ENCODE measurements at regions not wholly inside any gene's neighbourhood (a gene's known extent, or its start where the extent isn't known, plus 50 kb on each side); places are given as distances from the start of the nearest gene placed in this dataset.

DNA sequence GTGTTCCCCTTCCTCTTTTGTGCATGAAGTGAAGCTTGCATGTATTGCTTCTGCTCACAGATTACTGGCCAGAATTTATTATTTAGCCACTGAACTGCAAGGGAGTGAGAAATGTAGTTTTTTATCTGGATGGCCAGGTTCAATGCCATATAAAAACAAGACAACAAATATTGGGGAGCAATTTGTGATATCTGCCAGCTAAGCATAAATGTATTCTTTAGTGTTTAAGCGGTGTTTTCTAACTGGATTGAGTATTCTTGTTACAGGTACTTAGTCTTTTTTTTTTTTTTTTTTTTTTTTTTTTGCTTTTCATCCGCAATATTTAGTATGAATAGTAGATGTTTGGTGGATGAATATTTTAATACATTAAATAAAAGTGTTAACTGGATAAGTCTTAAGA is 158.2 kb downstream of the TFAP2B start:
- DNase-seq (ENCODE audit: low spot score) = no peak
- in situ Hi-C loops (cut with MboI; ENCODE audit: low sequenced_read_pairs, unreplicated experiment) = no loop called here
- TF ChIP-seq, protein P1, sequence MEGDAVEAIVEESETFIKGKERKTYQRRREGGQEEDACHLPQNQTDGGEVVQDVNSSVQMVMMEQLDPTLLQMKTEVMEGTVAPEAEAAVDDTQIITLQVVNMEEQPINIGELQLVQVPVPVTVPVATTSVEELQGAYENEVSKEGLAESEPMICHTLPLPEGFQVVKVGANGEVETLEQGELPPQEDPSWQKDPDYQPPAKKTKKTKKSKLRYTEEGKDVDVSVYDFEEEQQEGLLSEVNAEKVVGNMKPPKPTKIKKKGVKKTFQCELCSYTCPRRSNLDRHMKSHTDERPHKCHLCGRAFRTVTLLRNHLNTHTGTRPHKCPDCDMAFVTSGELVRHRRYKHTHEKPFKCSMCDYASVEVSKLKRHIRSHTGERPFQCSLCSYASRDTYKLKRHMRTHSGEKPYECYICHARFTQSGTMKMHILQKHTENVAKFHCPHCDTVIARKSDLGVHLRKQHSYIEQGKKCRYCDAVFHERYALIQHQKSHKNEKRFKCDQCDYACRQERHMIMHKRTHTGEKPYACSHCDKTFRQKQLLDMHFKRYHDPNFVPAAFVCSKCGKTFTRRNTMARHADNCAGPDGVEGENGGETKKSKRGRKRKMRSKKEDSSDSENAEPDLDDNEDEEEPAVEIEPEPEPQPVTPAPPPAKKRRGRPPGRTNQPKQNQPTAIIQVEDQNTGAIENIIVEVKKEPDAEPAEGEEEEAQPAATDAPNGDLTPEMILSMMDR (IDR thresholded peaks at IDR 0.05; ENCODE audit: borderline replicate concordance, control extremely low read depth, extremely low read depth, insufficient read depth, missing control alignments) = no peak

DNA sequence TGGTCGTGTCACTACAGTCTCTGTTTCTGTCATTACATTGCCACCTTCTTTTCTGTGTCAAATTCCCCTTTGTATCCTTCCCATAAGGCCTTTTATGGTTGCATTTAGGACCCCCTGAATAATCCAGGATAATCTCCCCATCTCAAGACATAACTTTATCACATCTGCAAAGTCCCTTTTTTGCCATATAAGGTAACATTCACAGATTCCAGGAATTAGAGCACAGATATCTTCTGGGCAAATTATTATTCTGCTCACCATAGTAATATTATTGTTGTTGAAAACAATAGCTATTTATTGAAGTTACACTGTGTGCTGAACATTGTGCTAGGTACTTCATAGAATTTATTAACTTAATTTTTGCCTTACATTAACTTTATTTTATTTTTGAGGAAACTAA is 159.1 kb downstream of the TFAP2B start:
- TF ChIP-seq, protein P1 (IDR thresholded peaks at IDR 0.05; ENCODE audit: borderline replicate concordance, control extremely low read depth, extremely low read depth, insufficient read depth, missing control alignments) = no peak
- in situ Hi-C loops (cut with MboI; ENCODE audit: low sequenced_read_pairs, unreplicated experiment) = no loop called here
- DNase-seq (ENCODE audit: low spot score) = no peak

DNA sequence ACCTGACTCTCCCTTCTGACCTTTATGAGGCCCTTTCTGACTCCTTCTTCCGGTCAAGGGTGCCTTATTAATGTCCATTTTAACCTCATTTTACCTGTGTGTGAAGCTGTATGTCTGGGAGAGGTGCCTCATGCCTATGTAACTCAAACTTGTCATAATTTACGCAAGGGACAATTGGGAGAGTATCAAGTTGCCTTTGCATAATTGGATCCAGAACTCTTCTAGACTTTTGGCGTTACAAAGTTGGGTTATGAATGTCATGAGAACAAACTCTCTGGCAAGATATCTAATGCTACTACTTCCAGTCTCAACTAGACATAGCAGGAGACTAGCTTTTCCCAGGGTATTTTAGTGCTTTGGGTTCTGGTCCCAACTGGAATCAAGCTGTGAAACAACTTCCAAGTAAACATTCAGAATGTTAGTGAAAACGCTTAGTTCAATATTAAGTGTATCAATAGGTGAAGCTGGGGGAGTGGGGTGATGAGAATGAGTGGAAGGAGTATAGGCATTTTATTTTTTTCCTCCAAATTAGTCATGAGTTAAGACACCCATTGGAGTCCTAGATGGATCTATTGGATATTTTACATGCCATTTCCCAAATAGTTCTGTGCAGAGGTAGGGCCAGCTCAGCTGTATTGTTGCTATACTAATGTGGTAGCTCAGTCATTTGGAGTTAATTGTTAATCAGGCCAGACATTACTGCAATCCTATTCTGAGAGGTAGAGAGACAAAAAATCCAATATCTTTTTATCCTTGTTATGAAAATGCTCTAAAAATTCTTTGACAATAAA is 159.9 kb downstream of the TFAP2B start:
- no peak for DNase-seq (ENCODE audit: low spot score)
- TF ChIP-seq, protein P1 (IDR thresholded peaks at IDR 0.05; ENCODE audit: borderline replicate concordance, control extremely low read depth, extremely low read depth, insufficient read depth, missing control alignments) = no peak
- in situ Hi-C loops (cut with MboI; ENCODE audit: low sequenced_read_pairs, unreplicated experiment) = no loop called here

DNA sequence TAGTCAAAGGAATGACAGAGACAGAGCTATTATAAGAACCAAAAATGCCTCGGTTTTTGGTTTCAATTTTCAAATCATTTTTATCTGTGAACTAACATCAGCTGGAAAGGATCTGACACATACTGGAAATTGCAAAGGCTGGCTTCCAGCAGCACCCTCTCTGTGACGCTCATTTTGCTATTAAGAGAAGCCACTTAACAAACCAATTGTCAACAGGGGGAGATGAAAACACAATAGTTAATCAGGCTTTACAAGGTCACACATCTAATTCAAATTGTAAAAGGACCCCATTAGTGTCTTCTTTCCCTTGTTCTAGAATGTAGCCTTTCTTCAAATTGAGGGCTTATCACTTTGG is 160.5 kb downstream of the TFAP2B start:
- DNase-seq (ENCODE audit: low spot score) = no peak
- TF ChIP-seq, protein P1 (IDR thresholded peaks at IDR 0.05; ENCODE audit: borderline replicate concordance, control extremely low read depth, extremely low read depth, insufficient read depth, missing control alignments) = no peak
- in situ Hi-C loops (cut with MboI; ENCODE audit: low sequenced_read_pairs, unreplicated experiment) = no loop called here

DNA sequence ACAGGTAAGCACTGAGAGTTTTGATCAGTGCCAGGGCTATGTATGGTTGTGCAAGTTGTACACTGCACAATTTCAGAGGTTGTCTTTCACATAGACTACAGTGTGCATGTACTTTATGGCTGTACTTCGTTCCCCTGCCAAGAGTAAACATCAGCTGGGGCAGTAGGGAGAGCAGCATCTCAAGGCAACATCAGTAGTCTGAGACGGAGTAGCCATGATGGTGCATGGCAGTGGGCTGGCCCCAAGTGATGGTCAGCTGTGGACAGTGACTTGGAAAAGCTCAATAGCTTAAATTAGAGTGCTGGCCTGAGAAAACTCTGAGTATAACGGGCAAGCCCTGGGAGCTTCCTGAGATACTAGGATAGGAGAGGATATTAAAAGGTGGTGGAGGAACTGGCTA is 165.5 kb downstream of the TFAP2B start:
- in situ Hi-C loops (cut with MboI; ENCODE audit: low sequenced_read_pairs, unreplicated experiment) = no loop called here
- TF ChIP-seq, protein P1 (IDR thresholded peaks at IDR 0.05; ENCODE audit: borderline replicate concordance, control extremely low read depth, extremely low read depth, insufficient read depth, missing control alignments) = no peak
- DNase-seq (ENCODE audit: low spot score) = no peak

DNA sequence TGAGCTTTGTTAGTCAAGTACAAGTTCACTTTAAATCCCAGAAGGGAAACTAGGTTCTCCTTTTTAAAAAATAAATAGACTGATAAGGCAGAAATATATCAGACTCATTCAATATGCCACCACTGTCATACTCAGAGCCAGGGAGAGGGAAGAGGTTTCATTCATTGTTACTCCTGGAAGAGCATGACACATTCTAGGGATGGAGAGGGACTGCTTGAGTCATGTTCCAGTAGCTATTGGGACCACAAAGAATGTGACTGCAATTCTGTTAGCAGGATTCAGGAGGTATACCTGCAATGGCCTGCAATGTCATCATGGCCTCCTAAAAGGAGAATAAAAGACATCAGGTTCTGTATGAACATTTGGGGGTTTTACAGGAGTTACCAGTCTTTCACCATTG is 167.6 kb downstream of the TFAP2B start:
- TF ChIP-seq, protein P1 (IDR thresholded peaks at IDR 0.05; ENCODE audit: borderline replicate concordance, control extremely low read depth, extremely low read depth, insufficient read depth, missing control alignments) = no peak
- no peak for DNase-seq (ENCODE audit: low spot score)
- in situ Hi-C loops (cut with MboI; ENCODE audit: low sequenced_read_pairs, unreplicated experiment) = no loop called here

All from GM13976 (cell line).